Activated CD4-positive, alpha-beta T cell treated with anti-CD3 and anti-CD28 coated beads, Interleukin-2, Interleukin-4, amounts not matched to agents 100 ng/mL and 50 ng/mL, durations not matched to agents 16 hours and 8 hours (primary cell): ENCODE measurements at regions not wholly inside any gene's neighbourhood (a gene's known extent, or its start where the extent isn't known, plus 50 kb on each side); places are given as distances from the start of the nearest gene placed in this dataset.
"Not testable (repeated sequence)": the region's sequence is repeated elsewhere in the genome, so short reads cannot be mapped to it uniquely, and the experiment has no call there.

Source experiments
- DNase-seq: peaks from one replicate; pipeline ENCODE4 v3.0.0-alpha.2; 2020; ENCODE audit warnings: low spot score

- DNase-seq, result no peak
Observed at GRCh38 chr5:121006217-121006616, 542.1 kb downstream of the PRR16 start.

DNA sequence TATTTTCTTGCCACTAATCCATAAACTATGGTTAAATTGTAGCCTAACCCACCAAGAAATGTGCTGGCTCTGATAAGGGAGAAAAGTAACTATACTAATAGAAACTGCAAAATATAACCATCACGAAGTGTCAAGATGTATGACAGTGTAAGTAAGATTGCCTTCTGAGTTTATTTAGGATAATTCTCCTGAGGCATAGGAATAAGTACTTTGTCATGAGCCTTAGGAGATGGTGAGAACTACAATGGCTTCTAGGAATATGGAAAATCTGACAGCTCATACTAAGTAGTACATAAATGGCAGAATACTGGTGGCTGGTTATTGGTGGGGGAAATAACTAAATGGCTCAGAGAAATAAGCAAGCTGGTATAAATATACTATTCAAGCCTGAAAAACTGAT is 543.9 kb downstream of the PRR16 start:
- no peak for DNase-seq

DNA sequence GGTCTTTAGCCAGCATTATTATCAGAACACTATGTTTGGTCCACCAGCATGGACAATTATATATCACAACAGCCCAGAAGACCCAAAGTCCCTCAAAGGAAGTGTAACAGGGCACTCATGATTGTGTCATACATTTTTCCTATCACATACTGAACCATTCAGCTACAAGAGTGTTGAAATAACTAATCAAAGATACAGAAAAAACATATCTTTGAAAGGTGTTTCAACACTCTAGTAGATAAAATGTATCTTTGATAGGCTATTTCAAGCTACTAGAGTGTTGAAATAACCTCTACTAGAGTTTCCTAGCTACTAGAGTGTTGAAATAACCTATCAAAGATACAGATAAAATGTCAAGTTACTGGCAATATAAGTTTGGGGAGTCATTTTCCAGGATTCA is 545.0 kb downstream of the PRR16 start:
- no peak for DNase-seq

DNA sequence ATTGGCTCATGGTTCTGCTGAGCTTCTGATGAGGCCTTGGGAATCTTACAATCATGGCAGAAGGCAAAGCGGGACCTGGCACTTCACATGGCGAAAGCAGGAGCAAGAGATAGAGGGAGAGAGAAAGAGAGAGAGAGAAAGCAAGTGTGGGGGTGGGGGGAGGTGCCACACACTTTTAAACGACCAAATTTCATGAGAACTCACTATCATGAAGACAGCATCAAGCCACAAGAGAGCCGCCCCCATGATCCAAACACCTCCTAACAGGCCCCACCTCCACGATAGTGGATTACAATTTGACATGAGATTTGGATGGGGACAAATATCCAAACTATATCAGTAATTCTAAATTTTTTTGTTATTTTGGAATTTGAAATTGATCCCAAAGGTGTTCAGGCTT is 553.9 kb downstream of the PRR16 start:
- DNase-seq, result no peak

- no peak for DNase-seq
Observed at GRCh38 chr5:121019106-121019505, 555.0 kb downstream of the PRR16 start.

GRCh38 chr5:121019734-121020133 is 555.6 kb downstream of the PRR16 start:
- DNase-seq, result no peak

- no peak for DNase-seq
Observed at GRCh38 chr5:121021681-121022080, 557.6 kb downstream of the PRR16 start.

GRCh38 chr5:121024416-121025311 is 560.6 kb downstream of the PRR16 start:
- DNase-seq, result no peak

- DNase-seq, result no peak
Observed at GRCh38 chr5:121025671-121026070, 561.6 kb downstream of the PRR16 start.

DNA sequence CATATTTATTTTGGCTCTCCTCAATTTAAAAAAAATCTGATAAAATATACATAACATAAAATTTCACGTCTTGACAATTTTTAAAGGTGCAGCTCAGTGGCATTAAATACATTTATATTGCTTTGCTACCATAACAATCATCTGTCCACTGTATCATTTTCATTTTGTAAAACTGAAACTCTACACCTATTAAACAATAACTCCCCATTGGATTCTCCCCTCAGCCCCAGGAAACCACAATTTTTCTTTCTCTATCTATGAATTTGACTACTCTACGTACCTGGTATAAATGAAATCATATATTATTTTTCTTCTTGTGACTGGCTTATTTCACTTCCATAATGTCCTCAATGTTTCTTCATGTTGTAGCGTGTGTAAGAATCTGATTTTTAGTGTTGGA is 563.5 kb downstream of the PRR16 start:
- no peak for DNase-seq

GRCh38 chr5:121029536-121030245 is 565.6 kb downstream of the PRR16 start:
- DNase-seq, result no peak

- no peak for DNase-seq
Observed at GRCh38 chr5:121031491-121031890, 567.4 kb downstream of the PRR16 start.

GRCh38 chr5:121033334-121033733 is 569.2 kb downstream of the PRR16 start:
- no peak for DNase-seq

DNA sequence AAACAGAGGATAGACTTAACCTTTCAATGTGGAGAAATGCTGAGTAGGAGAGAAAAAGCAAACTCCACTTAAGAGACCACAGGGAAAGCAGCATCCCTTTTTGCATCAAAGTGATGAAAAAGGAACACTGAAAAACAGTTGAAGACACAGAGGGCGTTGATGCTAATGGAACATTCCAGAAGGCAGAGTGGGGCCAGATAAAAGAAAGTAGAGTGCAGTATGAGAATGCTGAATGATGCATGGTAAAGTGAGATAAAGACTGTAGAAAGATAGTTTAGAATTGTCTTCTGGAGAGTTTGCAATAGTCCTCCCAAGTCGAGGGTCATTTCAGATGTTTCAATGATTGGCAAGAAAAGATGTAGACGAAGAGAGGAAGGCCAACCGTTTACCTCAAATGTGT is 574.3 kb downstream of the PRR16 start:
- DNase-seq, result no peak

DNA sequence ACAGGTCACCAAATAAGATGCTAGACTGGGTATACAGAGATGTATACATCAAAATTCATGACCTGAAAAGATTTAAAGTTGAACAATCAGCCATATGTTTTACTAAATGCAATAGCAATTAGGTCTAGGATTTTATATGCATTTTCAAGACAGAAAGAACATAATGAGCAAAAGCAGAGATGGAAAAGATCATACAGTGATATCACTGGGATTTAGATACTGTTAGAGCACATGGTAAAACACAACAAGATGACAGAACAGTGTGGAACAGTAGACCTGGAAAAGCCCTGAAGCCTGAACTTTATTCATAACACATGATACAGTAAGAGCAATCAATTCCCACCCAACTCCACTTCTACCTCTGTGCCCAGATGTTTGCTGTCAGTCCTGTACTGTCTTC is 585.9 kb downstream of the PRR16 start:
- DNase-seq, result no peak

DNA sequence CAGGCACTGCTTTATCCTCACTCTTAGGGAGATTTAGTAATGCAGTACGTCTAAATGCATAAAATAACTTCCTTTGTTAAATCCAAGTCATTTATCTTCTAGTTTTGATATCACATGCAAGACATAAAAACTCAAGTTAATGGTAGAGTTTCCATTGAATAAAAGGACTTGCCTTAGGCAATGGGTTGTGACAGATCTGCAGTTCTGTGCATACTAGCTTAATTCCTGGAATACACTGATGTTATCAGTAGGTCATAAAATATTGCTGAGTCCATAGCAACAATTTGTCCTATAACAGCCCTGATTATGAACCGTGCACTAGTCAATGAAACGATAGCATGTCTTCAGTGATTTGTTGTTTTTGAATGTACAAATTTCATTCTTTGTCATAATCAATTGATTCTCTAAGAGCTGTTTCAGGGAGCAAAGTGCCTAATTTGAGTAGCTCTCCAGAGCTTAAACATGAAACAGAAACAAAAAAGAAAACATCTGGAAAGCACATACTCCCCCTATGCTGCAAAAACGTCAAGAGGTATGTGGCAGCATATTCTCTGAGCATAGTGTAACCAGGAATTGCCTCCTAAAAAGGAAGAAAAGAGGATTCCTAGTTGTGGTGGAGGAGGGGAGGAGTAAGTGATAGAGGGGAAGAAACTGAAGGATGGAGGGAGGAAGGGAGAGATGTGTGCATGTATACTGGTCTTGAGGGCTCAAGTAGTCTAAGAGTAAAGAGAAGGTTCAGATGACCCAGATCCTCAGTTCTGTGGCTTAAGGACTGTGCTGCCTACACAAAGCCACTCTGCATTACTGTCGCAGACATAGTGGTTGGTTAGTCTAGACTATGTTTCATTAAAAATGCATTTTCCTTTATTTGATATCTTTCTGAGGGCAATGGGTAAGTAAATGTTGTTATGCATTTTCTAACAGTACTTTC is 589.2 kb downstream of the PRR16 start:
- no peak for DNase-seq

- DNase-seq, result no peak
Observed at GRCh38 chr5:121055586-121055985, 591.5 kb downstream of the PRR16 start.

DNA sequence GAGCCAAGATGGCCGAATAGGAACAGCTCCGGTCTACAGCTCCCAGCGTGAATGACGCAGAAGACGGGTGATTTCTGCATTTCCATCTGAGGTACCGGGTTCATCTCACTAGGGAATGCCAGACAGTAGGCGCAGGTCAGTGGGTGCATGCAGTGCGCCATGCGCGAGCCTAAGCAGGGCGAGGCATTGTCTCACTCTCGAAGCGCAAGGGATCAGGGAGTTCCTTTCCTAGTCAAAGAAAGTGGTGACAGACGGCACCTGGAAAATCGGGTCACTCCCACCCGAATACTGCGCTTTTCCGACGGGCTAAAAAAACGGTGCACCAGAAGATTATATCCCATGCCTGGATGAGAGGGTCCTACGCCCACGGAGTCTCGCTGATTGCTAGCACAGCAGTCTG is 600.1 kb downstream of the PRR16 start:
- DNase-seq, result not testable (repeated sequence)

GRCh38 chr5:121086671-121087070 is 622.6 kb downstream of the PRR16 start:
- DNase-seq, result no peak

DNA sequence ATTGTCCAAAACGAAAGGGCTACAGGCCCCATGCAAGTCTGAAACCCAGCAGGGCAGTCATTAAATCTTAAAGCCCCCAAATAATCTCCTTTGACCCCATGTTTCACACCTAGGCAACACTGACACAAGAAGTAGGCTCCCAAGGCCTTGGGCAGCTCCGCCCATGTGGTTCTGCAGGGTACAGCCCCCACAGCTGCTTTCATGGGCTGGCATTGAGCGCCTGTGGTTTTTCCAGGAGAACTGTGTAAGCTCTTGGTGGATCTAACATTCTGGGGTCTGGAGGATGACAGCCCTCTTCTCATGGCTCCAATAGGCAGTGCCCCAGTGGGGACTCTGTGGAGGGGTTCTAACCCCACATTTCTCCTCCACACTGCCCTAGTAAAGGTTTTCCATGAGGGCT is 623.5 kb downstream of the PRR16 start:
- DNase-seq, result no peak

DNA sequence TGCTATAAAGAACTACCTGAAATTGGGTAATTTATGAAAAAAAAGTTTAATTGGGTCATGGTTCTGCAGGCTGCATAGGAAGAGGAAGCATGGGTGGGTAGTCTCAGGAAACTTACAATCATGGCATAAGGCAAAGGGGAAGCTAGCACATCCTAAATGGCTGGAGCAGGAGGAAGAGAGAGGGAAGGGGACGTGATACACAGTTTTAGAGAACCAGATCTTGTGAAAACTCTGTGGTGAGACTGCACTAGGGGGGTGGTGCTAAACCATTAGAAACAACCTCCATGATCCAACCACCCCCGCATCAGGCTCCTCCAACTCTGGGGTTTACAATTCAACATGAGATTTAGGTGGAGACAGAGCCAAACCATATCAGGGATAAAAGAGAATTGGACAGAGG is 624.2 kb downstream of the PRR16 start:
- no peak for DNase-seq

GRCh38 chr5:121090822-121091221 is 626.7 kb downstream of the PRR16 start:
- DNase-seq, result no peak
